ENCODE measurements at regions not wholly inside any gene's neighbourhood (a gene's known extent, or its start where the extent isn't known, plus 50 kb on each side); places are given as distances from the start of the nearest gene placed in this dataset.
"Not testable (repeated sequence)": the region's sequence is repeated elsewhere in the genome, so short reads cannot be mapped to it uniquely, and the experiment has no call there.

- FAIRE-seq = no peak
Observed at GRCh38 chr16:35585411-35585810, 2126.0 kb downstream of the TP53TG3F start.

GRCh38 chr16:35590913-35591312 lies 2131.5 kb downstream of the TP53TG3F start:
- not testable (repeated sequence) for FAIRE-seq

- FAIRE-seq = no peak
Observed at GRCh38 chr16:35596467-35596866, 2137.1 kb downstream of the TP53TG3F start.

- FAIRE-seq = no peak
Observed at GRCh38 chr16:35598696-35599332, 2139.4 kb downstream of the TP53TG3F start.

GRCh38 chr16:35599429-35600160 lies 2140.2 kb downstream of the TP53TG3F start:
- FAIRE-seq = no peak

GRCh38 chr16:35600161-35600555 lies 2140.7 kb downstream of the TP53TG3F start:
- not testable (repeated sequence) for FAIRE-seq

GRCh38 chr16:35602116-35602515 lies 2142.7 kb downstream of the TP53TG3F start:
- no peak for FAIRE-seq

GRCh38 chr16:35603371-35603770 lies 2144.0 kb downstream of the TP53TG3F start:
- FAIRE-seq = not testable (repeated sequence)

- no peak for FAIRE-seq
Observed at GRCh38 chr16:35605921-35606320, 2146.5 kb downstream of the TP53TG3F start.

- not testable (repeated sequence) for FAIRE-seq
Observed at GRCh38 chr16:35614883-35615282, 2155.5 kb downstream of the TP53TG3F start.

- FAIRE-seq = not testable (repeated sequence)
Observed at GRCh38 chr16:35619176-35619575, 2159.8 kb downstream of the TP53TG3F start.

GRCh38 chr16:35626041-35626440 lies 2166.6 kb downstream of the TP53TG3F start:
- no peak for FAIRE-seq

GRCh38 chr16:35628976-35629375 lies 2169.6 kb downstream of the TP53TG3F start:
- no peak for FAIRE-seq

GRCh38 chr16:35631261-35631945 lies 2172.0 kb downstream of the TP53TG3F start:
- FAIRE-seq = no peak

GRCh38 chr16:35636480-35637230 lies 2177.2 kb downstream of the TP53TG3F start:
- no peak for FAIRE-seq

GRCh38 chr16:35637683-35638082 lies 2178.3 kb downstream of the TP53TG3F start:
- no peak for FAIRE-seq

- no peak for FAIRE-seq
Observed at GRCh38 chr16:35639233-35640205, 2180.1 kb downstream of the TP53TG3F start.

- FAIRE-seq = no peak
Observed at GRCh38 chr16:35642322-35642835, 2183.0 kb downstream of the TP53TG3F start.

- FAIRE-seq = no peak
Observed at GRCh38 chr16:35651841-35652240, 2192.4 kb downstream of the TP53TG3F start.

- no peak for FAIRE-seq
Observed at GRCh38 chr16:35664091-35664693, 2204.8 kb downstream of the TP53TG3F start.

GRCh38 chr16:35685085-35685484 lies 2225.7 kb downstream of the TP53TG3F start:
- no peak for FAIRE-seq

Data from TTC549 (cell line).